Upper lobe of left lung (tissue), 6 donors: ENCODE measurements at regions not wholly inside any gene's neighbourhood (a gene's known extent, or its start where the extent isn't known, plus 50 kb on each side); places are given as distances from the start of the nearest gene placed in this dataset.

Source experiments
- ATAC-seq, 2 donors: fragments of 200-7000 bp; cut with Tn5 transposase; one replicate each; pipeline ENCODE4 v1.9.1; 2022; ENCODE audit warnings: mild to moderate bottlenecking in 2 of 2, moderate library complexity in 2 of 2; ENCODE audit not compliant: low FRiP score in 2 of 2
- DNase-seq, 2 donors: peaks; one replicate each; pipeline ENCODE4 v3.0.0-alpha.2; 2019 to 2020
- H3K27ac ChIP-seq, 4 donors: fragments of 200-600 bp; sonication (generic); one replicate each; pipeline ENCODE4 v1.5.1; 2016 to 2019
- H3K27me3 ChIP-seq, 4 donors: fragments of 200-600 bp; sonication (generic); one replicate each; pipeline ENCODE4 v1.5.1; 2017 to 2019
- H3K36me3 ChIP-seq, 4 donors: fragments of 200-600 bp; sonication (generic); one replicate each; pipeline ENCODE4 v1.5.1; 2016 to 2019
- H3K4me1 ChIP-seq, 4 donors: fragments of 200-600 bp; sonication (generic); one replicate each; pipeline ENCODE4 v1.5.1; 2018 to 2019
- H3K4me3 ChIP-seq, 4 donors: fragments of 200-600 bp; sonication (generic); one replicate each; pipeline ENCODE4 v1.5.1; 2017 to 2019; ENCODE audit warnings: mild to moderate bottlenecking in 2 of 4, moderate library complexity in 1 of 4
- H3K9me3 ChIP-seq, 4 donors: fragments of 200-600 bp; sonication (generic); one replicate each; pipeline ENCODE4 v1.5.1; 2018 to 2019
- EP300 ChIP-seq, 4 donors: sonication (generic); formaldehyde crosslinking; IDR thresholded peaks; one replicate each; pipeline ENCODE4 v1.5.1; 2017; ENCODE audit warnings: antibody characterized with exemption in 4 of 4, control low read depth in 2 of 4
- POLR2A ChIP-seq, 4 donors: fragments of 450-650 bp; IDR thresholded peaks; one replicate each; pipeline ENCODE4 v1.5.1; 2016 to 2017; ENCODE audit warnings: antibody characterized with exemption in 4 of 4, mild to moderate bottlenecking in 2 of 4
- POLR2AphosphoS5 ChIP-seq, 2 donors: sonication (generic); formaldehyde crosslinking; IDR thresholded peaks; one replicate each; pipeline ENCODE4 v1.5.1; 2017; ENCODE audit warnings: antibody characterized with exemption in 2 of 2
- WGBS, 2 donors: methylation state at CpG; one replicate each; pipeline ENCODE4 v1.1.5; 2017 to 2018; 5-methylcytosine and 5-hydroxymethylcytosine counted together
- TF ChIP-seq, protein P1 (sequence below), 6 experiments: fragments of 450-650 bp in 4 of 6; fragments of 200-600 bp in 2 of 6; sonication (generic) in 2 of 6; IDR thresholded peaks; one replicate each; pipeline ENCODE4 v1.5.1; 2016 to 2019; ENCODE audit warnings: antibody characterized with exemption in 6 of 6
- donor health status: DM: no; HTN: no; CAD: no; lungs with moderate emphysema.
- donor health status: DM: no; HTN: yes; CAD: no; lungs with severe emphysema.

DNA sequence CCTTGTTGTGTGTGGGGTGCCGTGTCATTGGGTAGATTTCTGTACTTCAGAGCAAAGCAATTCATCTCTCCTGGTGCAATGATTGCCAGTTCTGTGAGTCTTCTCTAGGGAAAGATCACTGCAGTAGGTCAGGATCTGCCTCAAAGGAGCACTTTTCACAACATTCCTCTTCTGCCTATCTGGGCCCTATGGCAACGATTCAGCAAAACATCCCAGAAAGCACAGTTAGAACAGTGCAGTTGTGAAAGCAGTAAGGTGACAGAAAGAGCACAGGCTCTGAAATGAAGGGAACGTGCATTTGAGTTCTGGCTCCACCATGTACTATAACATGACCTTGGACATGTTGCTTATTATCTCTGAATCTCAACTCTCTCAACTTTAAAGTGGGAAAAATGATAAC lies 178.5 kb upstream of the N4BP1 start:
- Histone ChIP-seq H3K9me3 (peaks cover 0 to 2% (median 0%) of the 10 kb centered on the region in 4 donors), H3K27ac (no peak overlapping the region), H3K36me3 (no peaks in the 10 kb centered on the region), H3K4me1 (no peaks in the 10 kb centered on the region), H3K4me3 (no peak overlapping the region), H3K27me3 (no peaks in the 10 kb centered on the region)
- TF ChIP-seq EP300 (IDR thresholded peaks at IDR 0.05) (no peak), POLR2AphosphoS5 (IDR thresholded peaks at IDR 0.05) (no peak), POLR2A (IDR thresholded peaks at IDR 0.05) (no peak)
- TF ChIP-seq, protein P1, sequence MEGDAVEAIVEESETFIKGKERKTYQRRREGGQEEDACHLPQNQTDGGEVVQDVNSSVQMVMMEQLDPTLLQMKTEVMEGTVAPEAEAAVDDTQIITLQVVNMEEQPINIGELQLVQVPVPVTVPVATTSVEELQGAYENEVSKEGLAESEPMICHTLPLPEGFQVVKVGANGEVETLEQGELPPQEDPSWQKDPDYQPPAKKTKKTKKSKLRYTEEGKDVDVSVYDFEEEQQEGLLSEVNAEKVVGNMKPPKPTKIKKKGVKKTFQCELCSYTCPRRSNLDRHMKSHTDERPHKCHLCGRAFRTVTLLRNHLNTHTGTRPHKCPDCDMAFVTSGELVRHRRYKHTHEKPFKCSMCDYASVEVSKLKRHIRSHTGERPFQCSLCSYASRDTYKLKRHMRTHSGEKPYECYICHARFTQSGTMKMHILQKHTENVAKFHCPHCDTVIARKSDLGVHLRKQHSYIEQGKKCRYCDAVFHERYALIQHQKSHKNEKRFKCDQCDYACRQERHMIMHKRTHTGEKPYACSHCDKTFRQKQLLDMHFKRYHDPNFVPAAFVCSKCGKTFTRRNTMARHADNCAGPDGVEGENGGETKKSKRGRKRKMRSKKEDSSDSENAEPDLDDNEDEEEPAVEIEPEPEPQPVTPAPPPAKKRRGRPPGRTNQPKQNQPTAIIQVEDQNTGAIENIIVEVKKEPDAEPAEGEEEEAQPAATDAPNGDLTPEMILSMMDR (IDR thresholded peaks at IDR 0.05), result no peak
- DNase-seq (no peak), ATAC-seq (no peak)
- WGBS, 2 donors, result 66 to 70% methylated on average over 3 of the region's 3 CpGs

DNA sequence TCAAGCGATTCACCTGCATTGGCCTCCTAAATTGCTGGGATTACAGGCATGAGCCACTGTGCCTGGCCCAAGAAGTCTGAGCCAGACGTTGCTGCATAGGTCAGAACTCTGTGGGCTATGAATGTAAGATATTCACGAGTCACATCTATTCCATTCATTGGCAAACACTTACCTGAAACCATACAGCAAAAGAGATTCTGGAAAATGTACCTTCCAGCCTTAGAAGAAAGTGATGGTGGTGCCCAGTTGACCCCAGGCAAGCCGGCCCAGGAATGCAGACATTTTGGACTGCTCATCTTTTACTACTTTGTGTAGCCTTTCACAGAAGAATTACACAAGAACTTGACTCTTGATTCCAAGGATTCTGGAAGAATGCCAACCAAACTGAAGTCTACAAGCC lies 135.6 kb upstream of the N4BP1 start:
- H3K27ac ChIP-seq, result no peak overlapping the region
- no peak for ATAC-seq
- TF ChIP-seq POLR2AphosphoS5 (IDR thresholded peaks at IDR 0.05) (no peak), POLR2A (IDR thresholded peaks at IDR 0.05) (no peak), EP300 (IDR thresholded peaks at IDR 0.05) (no peak)
- TF ChIP-seq, protein P1 (IDR thresholded peaks at IDR 0.05), result no peak

DNA sequence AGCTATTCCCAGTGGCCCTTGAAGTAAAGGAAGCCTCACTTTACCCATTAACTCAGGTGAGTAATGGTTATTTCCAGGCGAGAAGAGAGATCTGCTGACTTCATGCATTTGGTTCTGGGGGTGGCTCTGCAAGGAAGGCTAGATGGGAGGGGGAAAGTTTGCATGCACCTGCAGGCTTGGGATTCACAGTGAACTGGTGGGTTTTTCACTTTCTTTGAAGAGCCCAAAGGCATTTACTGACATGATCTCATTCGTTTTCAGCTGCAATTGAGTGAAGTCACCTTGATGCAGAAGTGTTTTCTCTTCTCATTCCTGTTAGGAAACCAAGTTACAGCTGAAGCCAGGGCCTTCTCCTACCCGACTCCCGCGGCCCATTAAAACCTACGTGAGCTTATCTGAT lies 131.0 kb upstream of the N4BP1 start:
- no peak for ATAC-seq
- H3K27me3 ChIP-seq, result no peaks in the 10 kb centered on the region
- no peak overlapping the region for H3K27ac ChIP-seq
- no peaks in the 10 kb centered on the region for H3K36me3 ChIP-seq
- 70 to 73% methylated on average over 6 of the region's 6 CpGs for WGBS, 2 donors
- TF ChIP-seq POLR2AphosphoS5 (IDR thresholded peaks at IDR 0.05) (no peak), EP300 (IDR thresholded peaks at IDR 0.05) (no peak), POLR2A (IDR thresholded peaks at IDR 0.05) (no peak)
- TF ChIP-seq, protein P1 (IDR thresholded peaks at IDR 0.05), result no peak
- peaks cover 0 to 5% (median 0%) of the 10 kb centered on the region in 4 donors for H3K9me3 ChIP-seq
- no peak overlapping the region for H3K4me3 ChIP-seq
- H3K4me1 ChIP-seq, result no peaks in the 10 kb centered on the region
- no peak for DNase-seq

More for the DNA sequence above, 135.6 kb upstream of the N4BP1 start:
- 78 to 89% methylated on average over 4 of the region's 4 CpGs for WGBS, 2 donors
- no peaks in the 10 kb centered on the region for H3K4me1 ChIP-seq
- H3K36me3 ChIP-seq, result no peaks in the 10 kb centered on the region
- no peak overlapping the region for H3K4me3 ChIP-seq
- no peaks in the 10 kb centered on the region for H3K27me3 ChIP-seq
- peaks cover 0 to 5% (median 0%) of the 10 kb centered on the region in 4 donors for H3K9me3 ChIP-seq
- no peak for DNase-seq

DNA sequence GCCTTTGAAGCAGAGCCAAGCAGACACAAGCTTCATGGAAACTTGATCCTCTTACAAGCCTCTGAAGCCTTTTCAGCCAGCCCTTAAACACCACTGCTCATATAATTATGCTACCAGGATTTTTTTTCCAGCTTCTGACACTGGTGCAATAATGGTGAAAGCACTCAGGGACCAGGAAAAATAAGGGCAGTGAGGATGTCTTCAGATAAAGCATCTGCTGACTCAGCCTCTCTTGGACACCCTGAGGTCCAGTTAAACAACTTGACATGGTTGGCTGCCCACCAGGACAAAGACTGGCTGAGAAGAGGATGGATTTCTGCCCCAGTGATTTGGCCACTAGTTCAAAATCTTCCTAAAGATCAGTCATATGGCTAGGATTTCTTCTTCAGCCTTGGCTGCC lies 124.2 kb upstream of the N4BP1 start:
- Histone ChIP-seq H3K4me1 (no peaks in the 10 kb centered on the region), H3K27ac (no peak overlapping the region), H3K4me3 (no peak overlapping the region), H3K27me3 (no peaks in the 10 kb centered on the region), H3K36me3 (no peaks in the 10 kb centered on the region), H3K9me3 (no peaks in the 10 kb centered on the region)
- no peak for ATAC-seq
- TF ChIP-seq EP300 (IDR thresholded peaks at IDR 0.05), result no peak
- no peak for DNase-seq

DNA sequence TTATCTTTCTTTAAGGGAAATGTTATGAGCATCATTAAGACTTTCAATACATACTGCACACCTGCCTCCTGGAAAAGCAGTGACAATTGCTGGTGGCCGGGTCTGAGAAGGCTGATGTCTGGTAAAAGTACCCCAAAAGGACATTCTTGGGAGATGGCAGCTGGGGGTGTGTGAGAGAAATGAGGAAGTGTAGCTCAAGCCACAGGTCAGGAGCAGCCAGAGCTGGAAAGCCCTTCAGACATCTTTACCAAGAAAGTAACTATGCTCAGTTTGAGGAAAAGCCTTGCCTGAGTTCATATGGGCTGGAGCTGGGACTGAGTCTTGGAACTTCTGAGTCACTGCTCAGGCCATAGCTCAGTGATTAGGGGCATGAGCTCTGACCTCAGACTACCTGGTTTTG lies 94.7 kb upstream of the N4BP1 start:
- no peak for DNase-seq
- WGBS, 2 donors, result 82 to 100% methylated on average over 1 of the region's 1 CpG
- TF ChIP-seq, protein P1 (IDR thresholded peaks at IDR 0.05), result no peak
- TF ChIP-seq EP300 (IDR thresholded peaks at IDR 0.05) (no peak), POLR2AphosphoS5 (IDR thresholded peaks at IDR 0.05) (no peak), POLR2A (IDR thresholded peaks at IDR 0.05) (no peak)
- H3K36me3 ChIP-seq, result no peaks in the 10 kb centered on the region
- no peaks in the 10 kb centered on the region for H3K27me3 ChIP-seq
- no peak for ATAC-seq
- H3K4me1 ChIP-seq, result no peaks in the 10 kb centered on the region
- no peak overlapping the region for H3K27ac ChIP-seq
- peaks cover 0 to 5% (median 0%) of the 10 kb centered on the region in 4 donors for H3K9me3 ChIP-seq
- no peak overlapping the region for H3K4me3 ChIP-seq
